ENCODE measurements at regions not wholly inside any gene's neighbourhood (a gene's known extent, or its start where the extent isn't known, plus 50 kb on each side); places are given as distances from the start of the nearest gene placed in this dataset.
A peak's percentile ranks its signal among the peaks of the same experiment; 100 is the strongest.

GRCh38 chr14:31966896-31967668 lies 110.0 kb upstream of the ARHGAP5 start:
- DNase-seq: no peak

- peak; percentile 73 for DNase-seq
Measured at GRCh38 chr14:31967669-31967975, 109.5 kb upstream of the ARHGAP5 start.

DNA sequence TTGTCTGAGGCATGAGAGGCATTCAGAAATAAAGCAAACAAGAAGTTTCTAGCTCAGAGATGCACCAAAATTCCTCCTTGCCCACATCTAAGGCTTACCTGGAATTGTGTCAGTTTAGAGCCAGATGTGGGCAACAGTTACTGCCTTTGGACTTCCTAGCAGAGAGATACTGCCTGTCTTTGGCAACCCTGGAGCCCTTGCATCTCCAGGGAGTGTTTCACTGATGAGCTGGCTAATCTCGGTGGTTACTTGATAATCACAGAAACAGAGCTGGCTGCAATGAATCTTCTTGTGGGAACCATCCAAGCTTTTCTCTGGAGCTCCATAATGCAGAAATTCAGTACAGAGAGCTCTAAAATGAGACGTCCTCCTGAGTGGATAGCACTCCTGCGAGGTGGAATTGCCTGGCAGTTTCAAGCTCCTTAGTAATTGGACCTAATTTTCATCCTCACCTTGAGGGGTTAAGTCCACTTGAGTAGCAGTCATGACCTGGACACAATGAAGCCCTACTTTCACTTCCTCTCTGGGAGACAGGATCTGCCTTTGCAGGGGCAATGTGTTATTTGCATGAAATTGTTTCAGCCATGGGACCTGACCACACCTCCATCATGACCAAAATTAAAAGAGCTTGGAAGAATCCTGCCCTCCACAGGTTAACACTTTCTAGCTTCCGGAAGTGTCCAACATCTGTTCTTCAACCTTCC lies 108.8 kb upstream of the ARHGAP5 start:
- peak; percentile 71 for DNase-seq

DNA sequence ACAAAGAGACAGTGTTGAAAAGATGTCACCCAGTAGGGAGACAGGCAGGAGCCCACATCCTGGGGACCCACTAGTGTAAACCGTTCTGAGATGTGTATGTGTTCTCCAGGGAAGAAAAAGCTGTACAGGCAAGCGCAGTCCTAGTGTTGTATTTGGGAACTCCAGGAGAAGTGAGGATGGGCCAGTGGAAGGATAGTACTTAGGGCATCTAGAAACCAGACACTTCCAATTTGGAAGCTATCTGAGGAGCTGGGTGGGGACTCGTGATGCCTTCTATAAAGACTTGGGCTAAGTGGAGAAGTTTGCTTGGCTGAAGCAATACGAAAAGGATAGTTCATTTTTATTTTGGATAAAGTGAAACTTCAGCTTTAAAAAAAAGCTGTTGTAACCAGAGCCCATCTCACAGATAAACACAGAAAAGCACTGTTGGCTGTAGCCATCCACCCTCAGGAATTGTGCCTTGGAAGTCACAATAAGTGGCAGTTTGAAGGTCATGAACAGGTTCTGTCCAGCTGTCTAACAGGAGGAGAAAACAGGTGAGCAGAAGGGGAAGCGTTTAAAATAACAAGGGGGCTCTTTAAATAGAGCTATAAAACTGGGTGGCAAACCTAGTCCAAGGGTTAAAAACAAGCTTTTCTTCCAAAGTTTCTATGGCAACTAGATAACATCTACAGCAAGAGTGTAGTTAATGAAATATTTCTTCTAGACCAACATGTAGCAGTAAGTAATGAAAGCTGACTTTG lies 108.0 kb upstream of the ARHGAP5 start:
- DNase-seq: no peak

GRCh38 chr14:31969699-31970240 lies 107.3 kb upstream of the ARHGAP5 start:
- peak; percentile 3 for DNase-seq

DNA sequence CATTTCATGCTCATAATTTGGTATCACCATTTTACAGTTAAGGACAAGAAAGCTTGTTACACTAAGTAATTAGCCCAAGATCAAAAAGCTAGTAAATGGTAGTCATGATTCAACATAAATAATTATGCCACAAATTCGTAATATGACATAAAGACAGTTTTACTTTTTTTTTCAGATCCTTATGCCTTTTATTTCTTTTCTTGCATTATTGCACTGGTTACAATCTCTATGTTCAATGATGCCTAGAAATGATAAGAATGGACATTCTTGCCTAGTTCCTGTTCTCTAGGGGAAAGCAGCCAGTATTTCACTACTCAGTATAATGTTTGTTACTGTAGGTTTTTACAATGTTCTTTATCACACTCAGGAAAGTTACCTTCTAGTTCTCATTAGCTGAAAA lies 106.4 kb upstream of the ARHGAP5 start:
- no peak for DNase-seq

DNA sequence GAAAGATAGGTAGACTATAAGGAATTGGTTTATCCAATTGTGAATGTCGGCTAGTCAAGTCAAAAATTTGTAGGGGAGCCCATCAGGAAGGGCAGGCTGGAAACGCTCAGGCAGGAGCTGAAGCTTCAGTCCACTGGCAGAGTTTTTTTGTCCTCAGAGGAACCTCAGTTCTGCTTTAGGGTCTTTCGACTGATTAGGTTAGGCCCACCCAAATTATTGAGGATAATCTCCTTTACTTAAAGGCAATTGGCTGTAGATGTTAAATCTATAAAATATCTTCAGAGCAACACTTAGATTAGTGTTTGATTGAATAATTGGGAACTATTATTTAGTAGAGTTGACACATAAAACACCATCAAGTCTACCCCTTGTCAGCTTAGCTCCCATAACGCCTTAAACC lies 105.5 kb upstream of the ARHGAP5 start:
- no peak for DNase-seq

DNA sequence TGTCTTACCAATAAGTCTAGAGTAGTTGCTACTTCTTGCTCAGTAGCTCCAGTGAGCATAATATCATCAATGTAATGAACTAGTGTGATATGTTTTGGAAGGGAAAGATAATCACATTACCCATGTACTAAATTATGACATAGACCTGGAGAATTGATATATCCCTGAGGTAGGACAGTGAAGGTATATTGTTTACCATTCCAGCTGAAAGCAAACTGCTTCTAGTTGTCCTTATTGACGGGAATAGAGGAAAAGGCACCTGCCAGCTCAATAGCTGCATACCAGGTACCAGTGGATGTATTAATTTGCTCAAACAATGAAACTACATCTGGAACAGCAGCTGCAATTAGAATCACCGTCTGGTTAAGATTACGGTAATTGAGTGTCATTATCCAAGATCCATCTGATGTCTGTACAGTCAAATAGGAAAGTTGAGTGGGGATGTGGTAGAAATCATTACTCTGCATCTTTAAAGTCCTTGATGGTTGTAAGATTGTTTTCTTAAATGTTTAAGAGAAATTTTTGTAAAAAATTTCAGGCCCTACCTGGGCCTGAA lies 100.0 kb upstream of the ARHGAP5 start:
- DNase-seq: no peak

DNA sequence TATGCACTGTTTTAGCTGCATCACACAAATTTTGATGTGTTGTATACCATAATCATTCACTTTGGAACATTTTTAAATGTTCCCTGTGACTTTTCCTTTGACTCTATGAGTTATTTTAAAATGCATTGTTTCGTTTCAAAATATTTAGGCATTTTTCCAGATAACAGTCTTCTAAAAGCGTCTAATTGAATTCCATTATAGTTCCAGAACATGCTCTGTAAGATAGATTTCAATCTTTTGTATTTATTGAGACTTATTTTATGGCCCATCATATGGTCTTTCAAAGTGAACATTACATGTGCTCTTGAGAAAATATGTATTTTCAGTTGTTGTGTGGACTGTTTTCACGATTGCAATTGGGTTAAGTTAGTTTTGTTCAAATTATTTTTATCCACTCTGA lies 98.7 kb upstream of the ARHGAP5 start:
- no peak for DNase-seq

DNA sequence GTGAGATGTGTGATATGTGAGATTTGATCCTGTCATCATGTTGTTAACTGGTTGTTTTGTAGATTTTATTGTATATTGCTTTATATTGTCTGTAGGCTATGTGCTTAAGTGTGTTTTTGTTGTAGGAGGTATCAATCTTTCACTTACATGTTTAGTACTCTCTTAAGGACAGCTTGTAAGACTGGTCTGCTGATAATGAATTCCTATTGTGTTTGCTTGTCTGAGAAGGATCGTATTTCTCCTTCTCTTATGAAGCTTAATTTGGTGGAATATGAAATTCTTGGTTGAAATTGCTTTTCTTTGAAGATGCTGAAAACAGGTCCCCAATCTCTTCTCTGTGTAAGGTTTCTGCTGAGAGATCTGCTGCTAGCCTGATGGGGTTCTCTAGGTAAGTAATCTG lies 94.5 kb upstream of the ARHGAP5 start:
- DNase-seq: no peak

GRCh38 chr14:31986405-31986804 lies 90.7 kb upstream of the ARHGAP5 start:
- no peak for DNase-seq

DNA sequence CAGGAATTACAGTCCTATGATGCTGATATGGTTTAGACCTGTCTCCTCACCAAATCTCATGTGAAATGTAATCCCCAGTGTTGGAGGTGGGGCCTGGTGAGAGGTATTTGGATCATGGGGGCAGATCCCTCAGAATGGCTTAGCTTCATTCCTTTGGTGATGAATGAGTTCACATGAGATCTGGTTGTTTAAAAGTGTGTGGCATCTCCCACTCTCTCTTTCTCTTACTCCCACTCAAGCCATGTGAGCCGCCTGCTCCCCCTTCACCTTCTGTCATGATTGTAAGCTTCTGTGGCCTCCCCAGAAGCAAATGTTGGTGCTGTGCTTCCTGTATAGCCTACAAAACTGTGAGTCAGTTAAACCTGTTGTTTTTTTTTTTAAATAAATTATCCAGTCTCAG lies 89.4 kb upstream of the ARHGAP5 start:
- DNase-seq: no peak

DNA sequence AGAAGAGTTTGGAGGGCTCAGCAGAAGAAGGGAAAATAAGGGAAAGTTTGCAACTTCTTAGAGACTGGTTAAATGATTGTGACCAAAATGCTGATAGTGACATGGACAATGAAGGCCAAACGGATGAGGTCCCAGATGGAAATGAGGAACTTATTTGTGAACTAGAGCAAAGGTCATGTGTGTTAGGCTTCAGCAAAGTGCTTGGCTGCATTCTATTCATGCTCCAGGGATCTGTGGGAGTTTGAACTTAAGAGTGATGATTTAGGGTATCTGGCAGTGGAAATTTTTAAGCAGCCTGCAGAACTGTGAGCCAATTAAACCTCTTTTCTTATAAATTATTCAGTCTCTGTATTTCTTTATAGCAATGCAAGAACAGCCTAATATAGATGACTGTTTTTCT lies 88.9 kb upstream of the ARHGAP5 start:
- no peak for DNase-seq

DNA sequence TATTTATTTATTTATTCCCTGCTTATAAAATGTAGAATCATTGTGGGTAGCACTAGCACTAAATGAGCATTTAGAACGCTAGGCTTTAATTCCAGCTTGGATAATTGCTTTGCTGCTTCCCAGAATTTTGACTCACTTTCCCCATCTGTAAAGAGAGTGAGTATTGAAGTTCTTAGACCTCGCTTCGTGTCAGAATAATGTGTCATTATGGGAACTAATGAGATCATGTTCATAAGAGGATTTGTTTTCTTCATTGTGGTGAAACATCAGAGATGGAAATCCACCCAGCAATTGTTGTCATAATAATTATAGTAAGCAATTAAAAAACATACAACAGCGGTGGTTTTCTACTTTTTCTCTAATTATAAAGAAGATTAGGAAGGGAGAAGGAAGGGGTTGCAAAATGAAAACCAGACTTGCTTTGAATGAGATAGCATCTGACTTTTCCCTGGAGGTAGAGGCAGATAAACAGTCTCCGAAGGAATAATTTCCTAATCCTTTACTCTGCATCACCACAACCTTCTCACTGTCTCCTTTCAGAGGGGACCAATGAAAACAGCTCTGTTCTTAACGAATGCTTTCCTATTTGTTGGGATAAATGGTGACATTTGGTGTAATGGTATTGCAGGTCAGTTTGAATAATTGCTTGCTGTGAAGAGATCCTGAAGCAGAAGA lies 86.8 kb upstream of the ARHGAP5 start:
- DNase-seq: no peak

DNA sequence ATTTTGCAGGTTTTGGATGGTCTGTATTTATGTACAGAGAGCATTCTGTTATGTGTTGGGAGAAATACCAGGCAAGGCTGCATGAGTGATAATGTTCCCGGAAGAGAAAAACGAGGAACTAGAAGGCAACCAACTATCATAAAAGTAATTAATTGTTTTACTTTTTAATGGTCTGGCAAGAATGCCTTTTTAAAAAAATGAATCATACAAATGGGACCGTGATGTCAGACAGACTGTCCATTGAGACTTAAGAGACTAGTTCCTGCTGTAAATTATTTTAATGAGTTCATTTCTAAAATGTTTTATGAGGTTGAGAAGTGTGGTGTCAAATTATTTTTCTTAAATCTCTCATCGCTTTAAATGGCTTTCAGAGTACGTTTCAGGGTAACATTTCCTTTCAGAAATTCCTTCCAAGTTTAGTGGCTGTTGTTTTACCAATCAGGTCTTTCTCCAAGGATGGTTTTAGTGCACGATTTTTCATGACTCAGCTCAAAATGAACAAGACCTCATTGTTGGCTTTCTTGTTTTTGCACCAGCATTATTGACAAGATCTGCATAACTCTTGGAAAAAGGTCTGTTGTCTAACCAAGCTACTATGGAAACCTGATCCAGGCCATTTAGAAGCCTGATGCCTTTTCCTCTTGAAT lies 86.1 kb upstream of the ARHGAP5 start:
- DNase-seq: peak; percentile 55

- DNase-seq: peak; percentile 26
Measured at GRCh38 chr14:31992011-31992447, 85.1 kb upstream of the ARHGAP5 start.

- peak; percentile 71 for DNase-seq
Measured at GRCh38 chr14:31993521-31993951, 83.6 kb upstream of the ARHGAP5 start.

- peak; percentile 19 for DNase-seq
Measured at GRCh38 chr14:31994391-31995033, 82.6 kb upstream of the ARHGAP5 start.

- DNase-seq: no peak
Measured at GRCh38 chr14:32003585-32003984, 73.5 kb upstream of the ARHGAP5 start.

GRCh38 chr14:32004300-32004699 lies 72.8 kb upstream of the ARHGAP5 start:
- DNase-seq: peak; percentile 74

DNA sequence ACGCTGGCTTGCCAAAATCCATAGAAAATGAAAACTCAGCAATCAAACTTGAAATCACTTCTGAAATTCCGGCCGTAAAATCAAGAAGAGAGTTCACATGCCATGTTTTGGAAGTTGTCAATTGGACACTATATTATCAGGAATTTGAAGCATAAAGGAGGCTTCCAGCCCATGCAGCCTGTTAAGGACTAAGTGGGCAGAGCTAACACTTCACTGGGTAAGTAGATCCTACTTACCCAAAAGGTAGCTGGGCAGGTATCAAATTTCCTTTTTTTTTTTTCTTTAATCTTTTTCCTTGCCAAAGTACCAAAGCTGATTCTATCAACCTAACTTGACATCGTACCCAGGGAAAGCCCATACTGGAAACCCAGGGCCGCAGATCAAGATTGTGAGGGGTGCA lies 71.5 kb upstream of the ARHGAP5 start:
- DNase-seq: no peak

Measured in kidney glomerular epithelial cell (primary cell).